WI38 (cell line): ENCODE measurements at regions not wholly inside any gene's neighbourhood (a gene's known extent, or its start where the extent isn't known, plus 50 kb on each side); places are given as distances from the start of the nearest gene placed in this dataset.

Experiments used
- H3K4me3 ChIP-seq: 2 replicates; pipeline ENCODE4 v1.5.1; 2011; ENCODE audit warnings: low read depth, mild to moderate bottlenecking, control low read depth, low read length
- TF ChIP-seq, protein P1 (sequence below): IDR thresholded peaks from 2 replicates; pipeline ENCODE4 v1.5.1; 2012; ENCODE audit warnings: low read depth, mild to moderate bottlenecking, control low read depth, low read length

GRCh38 chr4:128600410-128600809 is 209.1 kb upstream of the JADE1 start:
- TF ChIP-seq, protein P1, sequence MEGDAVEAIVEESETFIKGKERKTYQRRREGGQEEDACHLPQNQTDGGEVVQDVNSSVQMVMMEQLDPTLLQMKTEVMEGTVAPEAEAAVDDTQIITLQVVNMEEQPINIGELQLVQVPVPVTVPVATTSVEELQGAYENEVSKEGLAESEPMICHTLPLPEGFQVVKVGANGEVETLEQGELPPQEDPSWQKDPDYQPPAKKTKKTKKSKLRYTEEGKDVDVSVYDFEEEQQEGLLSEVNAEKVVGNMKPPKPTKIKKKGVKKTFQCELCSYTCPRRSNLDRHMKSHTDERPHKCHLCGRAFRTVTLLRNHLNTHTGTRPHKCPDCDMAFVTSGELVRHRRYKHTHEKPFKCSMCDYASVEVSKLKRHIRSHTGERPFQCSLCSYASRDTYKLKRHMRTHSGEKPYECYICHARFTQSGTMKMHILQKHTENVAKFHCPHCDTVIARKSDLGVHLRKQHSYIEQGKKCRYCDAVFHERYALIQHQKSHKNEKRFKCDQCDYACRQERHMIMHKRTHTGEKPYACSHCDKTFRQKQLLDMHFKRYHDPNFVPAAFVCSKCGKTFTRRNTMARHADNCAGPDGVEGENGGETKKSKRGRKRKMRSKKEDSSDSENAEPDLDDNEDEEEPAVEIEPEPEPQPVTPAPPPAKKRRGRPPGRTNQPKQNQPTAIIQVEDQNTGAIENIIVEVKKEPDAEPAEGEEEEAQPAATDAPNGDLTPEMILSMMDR: no peak
- no peak overlapping the region for H3K4me3 ChIP-seq

GRCh38 chr4:128597500-128597899 is 212.0 kb upstream of the JADE1 start:
- H3K4me3 ChIP-seq: no peak overlapping the region
- TF ChIP-seq, protein P1: no peak

GRCh38 chr4:128596853-128597252 is 212.6 kb upstream of the JADE1 start:
- no peak overlapping the region for H3K4me3 ChIP-seq
- TF ChIP-seq, protein P1: no peak

DNA sequence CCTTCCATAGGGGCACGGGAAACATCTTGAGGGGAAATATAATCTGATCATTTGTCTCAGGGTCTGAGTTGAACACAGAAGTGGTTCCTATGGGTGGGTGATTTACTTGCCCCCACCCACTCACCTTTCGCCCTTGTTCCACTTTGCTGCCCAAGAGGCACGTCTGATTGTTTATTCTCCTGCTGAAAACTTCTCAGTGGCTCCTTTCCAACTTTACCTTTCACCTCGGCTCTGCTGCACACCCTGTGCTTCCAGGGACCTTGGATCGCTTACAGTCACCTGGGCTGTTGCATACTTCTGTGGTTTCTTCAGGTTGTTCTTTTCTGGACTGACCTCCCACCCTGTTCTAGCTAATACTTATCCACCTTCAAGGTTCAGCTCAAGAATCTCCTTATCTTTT is 213.4 kb upstream of the JADE1 start:
- TF ChIP-seq, protein P1: no peak
- H3K4me3 ChIP-seq: no peak overlapping the region

- H3K4me3 ChIP-seq: no peak overlapping the region
- TF ChIP-seq, protein P1: no peak
These were observed 218.0 kb upstream of the JADE1 start for GRCh38 chr4:128591482-128591881.

- H3K4me3 ChIP-seq: no peak overlapping the region
These were observed 218.7 kb upstream of the JADE1 start for GRCh38 chr4:128590773-128591172.

GRCh38 chr4:128590034-128590740 is 219.3 kb upstream of the JADE1 start:
- H3K4me3 ChIP-seq: no peak overlapping the region
- TF ChIP-seq, protein P1: no peak

More at GRCh38 chr4:128590773-128591172, 218.7 kb upstream of the JADE1 start:
- TF ChIP-seq, protein P1: no peak
